ENCODE measurements at regions not wholly inside any gene's neighbourhood (a gene's known extent, or its start where the extent isn't known, plus 50 kb on each side); places are given as distances from the start of the nearest gene placed in this dataset.
A peak's percentile ranks its signal among the peaks of the same experiment; 100 is the strongest.

DNA sequence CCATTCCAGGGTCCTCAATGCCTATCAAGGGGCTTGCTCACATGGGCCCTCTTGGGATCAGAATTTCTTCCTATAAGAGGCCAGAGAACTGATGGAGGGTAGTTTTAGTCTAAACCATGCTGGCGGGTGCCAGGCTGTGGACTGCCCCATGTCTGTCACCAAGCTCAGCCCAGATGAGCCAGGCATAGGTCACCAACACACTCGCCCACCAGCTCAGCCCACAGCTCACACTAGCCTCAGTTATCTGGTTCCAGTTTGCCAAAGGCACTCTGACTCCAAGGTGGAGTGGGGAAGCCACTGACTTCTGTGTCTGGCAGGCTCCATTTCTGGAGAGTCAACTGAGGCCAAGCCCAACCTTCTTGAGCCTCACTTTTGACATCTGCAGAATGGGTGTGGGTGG, 50.7 kb upstream of the INSYN1 start:
- H3K36me3 ChIP-seq = no peaks in the 10 kb centered on the region

DNA sequence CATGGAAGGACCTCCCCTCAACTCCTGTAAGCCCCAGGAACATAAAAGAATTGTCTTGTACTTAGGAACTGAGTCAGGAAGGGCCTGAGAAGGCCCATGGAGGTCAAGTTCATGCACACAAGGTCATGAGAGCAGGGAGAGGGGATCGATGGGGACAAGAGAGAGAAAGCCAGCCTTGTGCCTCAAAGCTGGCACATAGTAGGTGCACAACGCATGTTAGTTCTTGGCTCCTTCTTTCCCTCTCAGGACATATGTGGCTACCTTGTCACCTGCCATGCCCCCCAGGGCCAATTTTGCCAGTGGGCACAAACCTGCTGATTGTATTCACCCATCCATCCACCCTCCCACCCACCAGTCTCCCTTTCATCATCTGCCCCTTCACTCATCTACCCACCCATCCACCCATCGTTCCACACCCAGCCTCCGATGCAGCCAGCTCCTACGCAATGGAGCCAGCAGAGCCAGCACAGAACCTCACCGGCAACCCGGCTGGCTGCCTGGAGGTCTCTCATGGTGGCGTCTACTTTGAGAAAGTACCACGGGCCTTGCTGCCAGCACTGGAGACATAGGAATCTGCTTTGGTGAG, 52.4 kb upstream of the INSYN1 start:
- Histone ChIP-seq H3K4me3 (no peak overlapping the region), H3K27me3 (no peaks in the 10 kb centered on the region), H3K36me3 (no peaks in the 10 kb centered on the region), H3K9me3 (no peaks in the 10 kb centered on the region)
- no peak for DNase-seq

More for the DNA sequence above, 50.7 kb upstream of the INSYN1 start:
- no peak for DNase-seq
- H3K27me3 ChIP-seq = no peaks in the 10 kb centered on the region
- no peak overlapping the region for H3K4me3 ChIP-seq
- H3K9me3 ChIP-seq = no peaks in the 10 kb centered on the region

DNA sequence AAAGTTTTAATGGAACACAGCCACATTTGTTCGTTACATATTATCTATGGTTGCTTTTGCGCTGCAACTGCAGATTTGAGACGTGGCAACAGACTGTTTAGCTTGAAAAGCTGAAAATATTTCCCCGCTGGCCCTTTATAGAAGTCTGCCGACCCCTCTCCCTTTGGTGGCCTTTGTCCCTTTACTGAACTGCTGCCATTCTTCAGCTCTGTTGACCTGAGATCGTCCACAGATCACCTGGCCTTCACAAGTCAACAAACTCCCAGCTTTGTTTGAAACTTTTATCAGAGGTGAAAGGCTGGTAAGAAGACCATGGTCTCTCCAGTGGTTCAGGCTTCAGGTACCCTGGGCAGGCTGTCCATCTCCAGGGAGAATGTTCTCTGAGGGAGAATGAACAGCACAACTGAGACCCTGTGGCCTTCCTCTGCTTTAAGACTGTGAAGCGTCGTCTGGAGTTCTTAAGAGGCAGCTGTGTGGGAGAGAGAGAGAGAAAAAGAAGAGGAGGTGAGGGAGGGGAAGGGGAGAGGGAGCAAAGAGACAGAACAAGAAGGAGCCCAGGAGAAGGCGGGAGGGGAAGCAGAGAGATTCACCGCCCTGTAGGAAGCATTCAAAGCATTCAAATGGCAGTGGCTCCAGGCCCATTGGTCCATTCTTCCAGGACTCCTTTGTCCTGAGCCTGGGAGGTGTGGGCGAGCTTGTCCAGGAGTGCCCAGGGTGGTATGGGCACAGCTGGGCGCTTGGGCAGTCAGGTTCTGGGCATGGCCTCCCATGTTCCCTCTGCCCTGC, 53.7 kb upstream of the INSYN1 start:
- H3K36me3 ChIP-seq = no peaks in the 10 kb centered on the region
- H3K27me3 ChIP-seq = no peaks in the 10 kb centered on the region
- no peak for DNase-seq
- H3K9me3 ChIP-seq = no peaks in the 10 kb centered on the region
- no peak overlapping the region for H3K4me3 ChIP-seq

DNA sequence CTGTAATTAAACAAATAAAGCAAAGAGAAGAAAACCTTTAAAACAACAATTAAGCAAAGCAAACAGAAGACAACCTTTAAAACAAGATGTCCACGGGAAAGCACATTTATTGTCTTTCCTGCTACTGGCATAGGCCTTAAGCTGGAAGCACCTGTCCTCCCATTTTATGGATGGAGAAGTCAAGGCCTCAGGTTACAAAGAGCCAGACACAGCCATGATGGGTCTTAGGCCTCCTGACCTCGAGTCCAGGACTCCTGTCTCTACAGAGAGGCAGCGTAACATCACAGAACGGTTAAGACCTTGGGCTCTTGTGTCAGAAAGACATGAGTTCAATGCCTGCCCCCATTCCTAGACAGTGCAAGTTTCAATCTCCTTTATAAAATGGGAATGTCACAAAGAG, 54.7 kb upstream of the INSYN1 start:
- no peak overlapping the region for H3K4me3 ChIP-seq
- DNase-seq = no peak
- H3K36me3 ChIP-seq = no peaks in the 10 kb centered on the region
- no peaks in the 10 kb centered on the region for H3K27me3 ChIP-seq
- no peaks in the 10 kb centered on the region for H3K9me3 ChIP-seq

DNA sequence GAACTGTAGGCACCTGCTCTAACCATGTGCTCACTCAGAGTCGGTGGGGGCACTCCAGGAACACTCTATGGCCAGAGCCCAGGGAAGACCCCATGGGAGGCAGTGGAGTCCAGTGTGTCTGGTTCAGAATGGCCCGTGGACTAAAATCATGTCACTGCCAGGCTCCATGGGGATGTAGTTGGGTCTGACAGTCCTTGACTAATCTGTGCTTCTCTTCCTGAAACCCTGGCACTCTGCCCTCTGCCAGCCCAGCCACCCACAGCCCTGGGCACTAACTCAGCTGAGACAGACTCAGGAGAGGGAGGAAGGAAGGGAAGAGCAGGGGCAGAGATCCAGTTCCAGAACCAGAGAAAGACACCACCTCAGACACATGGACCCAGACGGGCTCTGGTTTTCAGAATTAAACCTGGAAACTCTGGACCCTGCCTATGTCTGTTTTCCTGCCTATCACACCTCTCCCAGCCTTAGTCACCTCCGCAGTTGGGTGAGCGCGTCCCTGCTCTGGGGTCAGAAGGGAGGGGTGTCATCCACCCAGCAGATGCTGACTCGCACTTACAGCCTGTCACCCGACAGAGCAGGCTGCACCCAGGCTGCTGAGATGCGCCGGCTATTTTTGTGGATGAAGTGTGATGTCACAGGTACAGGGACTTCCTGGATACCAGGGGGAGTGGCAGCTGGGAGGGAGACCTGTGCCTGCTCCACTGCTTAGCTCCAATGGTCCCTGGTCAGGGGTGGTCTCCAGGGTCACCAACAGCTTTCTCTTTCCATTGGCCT, 56.8 kb upstream of the INSYN1 start:
- Histone ChIP-seq H3K9me3 (no peaks in the 10 kb centered on the region), H3K27me3 (no peaks in the 10 kb centered on the region), H3K4me3 (no peak overlapping the region), H3K36me3 (no peaks in the 10 kb centered on the region)
- peak; percentile 64 for DNase-seq

DNA sequence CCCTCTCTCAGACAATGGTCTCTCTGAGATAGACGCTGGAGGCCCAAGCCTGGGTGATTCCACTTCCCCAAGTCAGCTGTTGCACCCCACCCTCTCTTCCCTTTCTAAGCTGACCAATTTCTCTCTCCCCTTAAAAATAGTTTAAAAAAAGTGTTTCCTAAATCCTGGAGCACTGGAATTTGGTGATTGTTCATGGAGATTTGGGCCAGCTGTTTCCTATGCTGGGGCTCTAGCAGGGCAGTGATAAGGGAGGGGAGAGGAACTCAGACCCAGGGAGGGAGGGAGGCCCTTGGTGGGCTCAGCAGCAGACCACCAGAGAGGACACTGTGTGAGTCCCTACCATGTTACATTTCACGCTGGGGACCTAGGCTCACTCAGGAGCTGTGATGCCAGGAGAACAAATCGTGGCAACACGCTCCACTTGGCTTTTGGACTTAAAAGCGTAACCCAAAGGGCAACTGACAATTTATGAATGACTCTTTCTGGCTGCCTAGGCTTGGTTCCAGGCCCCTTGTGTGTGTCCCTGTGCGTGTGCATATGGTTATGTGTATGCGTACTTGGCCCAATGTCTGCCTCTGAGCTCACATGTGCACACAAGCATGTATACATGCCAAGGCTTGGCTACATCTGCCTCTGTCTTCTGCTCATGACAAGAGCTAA, 59.8 kb upstream of the INSYN1 start:
- Histone ChIP-seq H3K36me3 (no peaks in the 10 kb centered on the region), H3K27me3 (no peaks in the 10 kb centered on the region), H3K9me3 (no peaks in the 10 kb centered on the region), H3K4me3 (no peak overlapping the region)
- DNase-seq = no peak

DNA sequence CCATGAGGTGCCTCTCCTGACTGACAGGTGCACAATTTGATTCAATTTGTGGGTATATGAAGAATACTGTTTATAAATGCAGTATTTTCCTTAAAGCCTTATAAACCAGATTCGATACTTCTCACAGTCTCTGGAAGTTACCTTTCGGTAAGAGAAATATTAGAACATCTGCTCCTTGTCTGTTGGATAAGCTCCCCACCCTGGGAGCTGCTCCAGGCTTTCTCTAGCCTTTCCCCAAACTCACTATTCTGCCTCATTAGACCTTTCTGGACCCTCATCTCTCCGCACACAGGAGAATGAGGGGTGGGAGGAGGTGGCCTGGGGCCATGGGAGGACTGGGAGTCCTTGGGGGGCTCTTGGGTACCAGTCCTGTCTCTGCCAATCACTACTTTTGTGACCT, 59.8 kb upstream of the TBC1D21 start:
- no peaks in the 10 kb centered on the region for H3K9me3 ChIP-seq
- DNase-seq = no peak
- H3K27me3 ChIP-seq = no peaks in the 10 kb centered on the region
- H3K4me3 ChIP-seq = no peak overlapping the region
- H3K36me3 ChIP-seq = no peaks in the 10 kb centered on the region

DNA sequence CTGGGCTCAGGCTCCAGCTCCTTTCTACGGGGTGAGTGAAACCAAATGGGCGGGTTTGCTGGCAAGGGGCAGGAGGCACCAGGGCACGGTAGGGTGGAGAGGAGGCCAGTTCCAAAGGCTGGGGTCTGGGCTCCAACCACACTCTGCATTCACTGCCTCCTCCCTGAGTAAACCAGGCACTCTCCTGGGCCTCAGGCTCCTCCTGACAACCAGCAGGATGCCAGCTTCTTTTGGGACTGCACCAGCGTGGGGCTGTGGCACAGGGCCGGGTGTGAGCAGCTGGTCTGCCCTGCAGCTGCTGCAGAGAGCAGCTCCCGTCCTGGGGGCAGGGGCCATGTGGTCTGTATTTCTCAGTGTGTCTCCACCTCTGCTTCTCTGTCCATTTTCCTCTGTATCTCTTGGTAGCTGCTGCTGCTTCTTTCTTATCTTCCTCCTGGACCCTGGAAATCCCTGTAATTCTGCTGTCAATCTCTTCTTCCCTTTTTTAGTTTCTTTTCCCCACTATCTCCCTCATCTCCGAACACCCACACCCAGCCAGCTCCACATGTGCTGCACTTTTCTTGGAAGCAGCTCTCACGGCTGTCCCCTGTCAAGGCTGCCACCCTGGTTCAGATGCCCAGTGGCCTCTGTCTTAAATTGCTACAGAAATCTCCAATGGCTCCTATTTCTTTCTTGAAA, 54.9 kb upstream of the TBC1D21 start:
- H3K27me3 ChIP-seq = no peaks in the 10 kb centered on the region

DNA sequence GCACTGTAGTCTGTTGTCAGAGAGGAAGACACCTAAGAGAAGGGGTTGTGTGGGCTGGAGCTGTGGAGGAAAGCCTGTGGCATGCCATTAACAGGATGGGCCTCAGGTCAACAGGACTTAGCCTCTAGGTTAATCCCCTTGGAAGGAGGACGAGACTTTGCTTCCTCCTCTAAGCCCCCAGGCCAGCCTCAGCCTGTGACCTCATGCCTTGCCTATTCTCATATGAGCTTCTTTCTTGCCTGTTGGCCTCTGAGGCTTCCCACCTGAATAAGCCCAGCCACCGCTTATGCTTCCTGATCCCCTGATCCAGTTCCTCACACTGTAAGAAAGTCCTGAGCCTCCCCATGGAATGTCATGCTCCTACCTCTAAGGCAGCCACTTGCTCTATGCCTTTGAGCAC, 52.2 kb upstream of the TBC1D21 start:
- no peak overlapping the region for H3K4me3 ChIP-seq
- no peak for DNase-seq
- H3K27me3 ChIP-seq = no peaks in the 10 kb centered on the region
- no peaks in the 10 kb centered on the region for H3K9me3 ChIP-seq
- no peaks in the 10 kb centered on the region for H3K36me3 ChIP-seq

More for the DNA sequence above, 54.9 kb upstream of the TBC1D21 start:
- DNase-seq = peak; percentile 17
- no peak overlapping the region for H3K4me3 ChIP-seq
- no peaks in the 10 kb centered on the region for H3K36me3 ChIP-seq
- no peaks in the 10 kb centered on the region for H3K9me3 ChIP-seq

DNA sequence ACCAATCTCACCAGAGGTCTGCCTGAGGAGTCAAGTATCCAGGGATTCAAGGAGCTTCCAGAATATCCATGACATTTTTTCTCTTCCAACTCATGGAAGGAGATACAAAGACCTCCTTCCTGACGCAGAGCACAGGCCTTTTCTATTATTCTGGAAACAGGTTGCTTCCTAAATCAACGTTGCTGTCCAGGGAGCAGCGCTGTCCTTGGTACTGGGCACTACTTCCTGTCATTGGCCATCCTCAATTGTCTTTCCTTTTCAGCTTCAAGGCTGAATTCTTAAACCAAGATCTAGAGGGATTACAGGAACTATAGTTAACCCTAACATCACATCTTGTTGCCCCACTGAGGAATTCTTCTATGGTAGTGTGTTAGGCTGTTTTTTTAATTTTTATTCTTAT, 50.4 kb upstream of the TBC1D21 start:
- H3K9me3 ChIP-seq = no peaks in the 10 kb centered on the region
- H3K4me3 ChIP-seq = no peak overlapping the region
- no peaks in the 10 kb centered on the region for H3K36me3 ChIP-seq
- H3K27me3 ChIP-seq = no peaks in the 10 kb centered on the region; the same call in 1 of the 2 replicates
- peak; percentile 15 for DNase-seq
